DOHH2 (cell line): ENCODE measurements at regions not wholly inside any gene's neighbourhood (a gene's known extent, or its start where the extent isn't known, plus 50 kb on each side); places are given as distances from the start of the nearest gene placed in this dataset.

Experiments used
- H3F3A ChIP-seq: fragments of 200-600 bp; sonication (generic), shearing (Covaris generic); 2 replicates; pipeline ENCODE4 v1.6.0; 2016; ENCODE audit warnings: antibody characterized with exemption, mild to moderate bottlenecking; ENCODE audit not compliant: control insufficient read depth, insufficient read depth
- H3K27ac ChIP-seq: fragments of 200-600 bp; sonication (generic); 2 replicates; pipeline ENCODE4 v1.5.1; 2014; ENCODE audit warnings: low read depth, mild to moderate bottlenecking, low read length, moderate library complexity
- H3K27me3 ChIP-seq: fragments of 200-600 bp; sonication (generic); 2 replicates; pipeline ENCODE4 v1.6.1; 2014; ENCODE audit warnings: mild to moderate bottlenecking, low read length, mixed read lengths; ENCODE audit not compliant: control insufficient read depth
- H3K36me3 ChIP-seq: fragments of 200-600 bp; sonication (generic); 2 replicates; pipeline ENCODE4 v1.6.1; 2014; ENCODE audit warnings: mild to moderate bottlenecking, low read length, moderate library complexity, mixed read lengths; ENCODE audit not compliant: control insufficient read depth
- H3K4me1 ChIP-seq: fragments of 200-600 bp; sonication (generic); 2 replicates; pipeline ENCODE4 v1.6.1; 2014; ENCODE audit warnings: mild to moderate bottlenecking, low read length, mixed read lengths; ENCODE audit not compliant: control insufficient read depth
- H3K4me2 ChIP-seq: fragments of 200-600 bp; sonication (generic); 2 replicates; pipeline ENCODE4 v1.6.0; 2014; ENCODE audit warnings: mild to moderate bottlenecking, low read length, moderate library complexity
- H3K4me3 ChIP-seq: fragments of 200-600 bp; sonication (generic); 2 replicates; pipeline ENCODE4 v1.5.1; 2014; ENCODE audit warnings: mild to moderate bottlenecking, low read length, mixed read lengths
- H3K79me2 ChIP-seq: fragments of 200-600 bp; sonication (generic); 2 replicates; pipeline ENCODE4 v1.6.1; 2014; ENCODE audit warnings: mild to moderate bottlenecking, low read length, mixed read lengths; ENCODE audit not compliant: control insufficient read depth
- H3K9me2 ChIP-seq: fragments of 200-600 bp; sonication (generic); replicated peaks from 2 replicates; pipeline ENCODE4 v1.6.1; 2014; ENCODE audit warnings: mild to moderate bottlenecking, low read length, mixed read lengths; ENCODE audit not compliant: control insufficient read depth
- H3K9me3 ChIP-seq: fragments of 200-600 bp; sonication (generic); 2 replicates; pipeline ENCODE4 v1.6.1; 2014; ENCODE audit warnings: antibody characterized with exemption, low read length, mixed read lengths; ENCODE audit not compliant: control insufficient read depth, insufficient read depth
- H4K20me1 ChIP-seq: fragments of 200-600 bp; sonication (generic); 2 replicates; pipeline ENCODE4 v1.6.0; 2014; ENCODE audit warnings: low read depth, mild to moderate bottlenecking, antibody characterized with exemption, low read length, moderate library complexity; ENCODE audit not compliant: control insufficient read depth, insufficient read depth
- EZH2phosphoT487 ChIP-seq: fragments of 200-600 bp; sonication (generic); IDR thresholded peaks from 2 replicates; pipeline ENCODE4 v1.6.1; 2017; ENCODE audit warnings: borderline replicate concordance, mild to moderate bottlenecking, antibody characterized with exemption, low read length, moderate library complexity, mixed read lengths
- TF ChIP-seq, protein P1 (sequence below): fragments of 200-600 bp; sonication (generic); IDR thresholded peaks from one replicate; pipeline ENCODE4 v1.5.1; 2014; ENCODE audit warnings: antibody characterized with exemption, mild to moderate bottlenecking, low read depth, low read length; ENCODE audit not compliant: poor library complexity, severe bottlenecking

- Histone ChIP-seq H3K36me3 (no peaks in the 10 kb centered on the region), H3K27me3 (peaks cover 14% of the 10 kb centered on the region), H3K9me2 (no peaks in the 10 kb centered on the region), H3K9me3 (no peaks in the 10 kb centered on the region), H3F3A (no peaks in the 10 kb centered on the region), H3K79me2 (no peaks in the 10 kb centered on the region), H3K27ac (no peak overlapping the region), H4K20me1 (no peaks in the 10 kb centered on the region), H3K4me3 (no peak overlapping the region), H3K4me1 (no peaks in the 10 kb centered on the region), H3K4me2 (no peak overlapping the region)
- TF ChIP-seq EZH2phosphoT487 = no peak
- TF ChIP-seq, protein P1, sequence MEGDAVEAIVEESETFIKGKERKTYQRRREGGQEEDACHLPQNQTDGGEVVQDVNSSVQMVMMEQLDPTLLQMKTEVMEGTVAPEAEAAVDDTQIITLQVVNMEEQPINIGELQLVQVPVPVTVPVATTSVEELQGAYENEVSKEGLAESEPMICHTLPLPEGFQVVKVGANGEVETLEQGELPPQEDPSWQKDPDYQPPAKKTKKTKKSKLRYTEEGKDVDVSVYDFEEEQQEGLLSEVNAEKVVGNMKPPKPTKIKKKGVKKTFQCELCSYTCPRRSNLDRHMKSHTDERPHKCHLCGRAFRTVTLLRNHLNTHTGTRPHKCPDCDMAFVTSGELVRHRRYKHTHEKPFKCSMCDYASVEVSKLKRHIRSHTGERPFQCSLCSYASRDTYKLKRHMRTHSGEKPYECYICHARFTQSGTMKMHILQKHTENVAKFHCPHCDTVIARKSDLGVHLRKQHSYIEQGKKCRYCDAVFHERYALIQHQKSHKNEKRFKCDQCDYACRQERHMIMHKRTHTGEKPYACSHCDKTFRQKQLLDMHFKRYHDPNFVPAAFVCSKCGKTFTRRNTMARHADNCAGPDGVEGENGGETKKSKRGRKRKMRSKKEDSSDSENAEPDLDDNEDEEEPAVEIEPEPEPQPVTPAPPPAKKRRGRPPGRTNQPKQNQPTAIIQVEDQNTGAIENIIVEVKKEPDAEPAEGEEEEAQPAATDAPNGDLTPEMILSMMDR = no peak
Observed at GRCh38 chr2:236773206-236773605, 203.6 kb downstream of the ACKR3 start.

- Histone ChIP-seq H3K4me3 (no peak overlapping the region), H3K27me3 (peaks cover 14% of the 10 kb centered on the region), H3F3A (no peaks in the 10 kb centered on the region), H4K20me1 (no peaks in the 10 kb centered on the region), H3K27ac (no peak overlapping the region), H3K9me3 (no peaks in the 10 kb centered on the region), H3K9me2 (no peaks in the 10 kb centered on the region), H3K4me2 (no peak overlapping the region), H3K36me3 (no peaks in the 10 kb centered on the region), H3K4me1 (no peaks in the 10 kb centered on the region), H3K79me2 (no peaks in the 10 kb centered on the region)
- TF ChIP-seq, protein P1 = no peak
- no peak for TF ChIP-seq EZH2phosphoT487
Observed at GRCh38 chr2:236774171-236774570, 204.5 kb downstream of the ACKR3 start.

GRCh38 chr2:236775511-236775910 lies 205.9 kb downstream of the ACKR3 start:
- no peaks in the 10 kb centered on the region for H3K36me3 ChIP-seq
- no peaks in the 10 kb centered on the region for H3K9me3 ChIP-seq
- H3K27ac ChIP-seq = no peak overlapping the region
- H4K20me1 ChIP-seq = no peaks in the 10 kb centered on the region
- no peak overlapping the region for H3K4me3 ChIP-seq
- TF ChIP-seq EZH2phosphoT487 = no peak
- H3K27me3 ChIP-seq = peaks cover 14% of the 10 kb centered on the region
- H3K4me2 ChIP-seq = no peak overlapping the region
- H3K79me2 ChIP-seq = no peaks in the 10 kb centered on the region
- no peaks in the 10 kb centered on the region for H3F3A ChIP-seq
- H3K9me2 ChIP-seq = no peaks in the 10 kb centered on the region
- no peaks in the 10 kb centered on the region for H3K4me1 ChIP-seq

GRCh38 chr2:236776206-236776605 lies 206.6 kb downstream of the ACKR3 start:
- Histone ChIP-seq H3K9me3 (no peaks in the 10 kb centered on the region), H3K79me2 (no peaks in the 10 kb centered on the region), H4K20me1 (no peaks in the 10 kb centered on the region), H3F3A (no peaks in the 10 kb centered on the region), H3K4me1 (no peaks in the 10 kb centered on the region), H3K4me3 (no peak overlapping the region), H3K9me2 (no peaks in the 10 kb centered on the region), H3K36me3 (no peaks in the 10 kb centered on the region), H3K4me2 (no peak overlapping the region), H3K27me3 (peaks cover 10% of the 10 kb centered on the region), H3K27ac (no peak overlapping the region)
- no peak for TF ChIP-seq EZH2phosphoT487
- TF ChIP-seq, protein P1 = no peak
